CD8-positive, alpha-beta memory T cell (primary cell): ENCODE measurements at regions not wholly inside any gene's neighbourhood (a gene's known extent, or its start where the extent isn't known, plus 50 kb on each side); places are given as distances from the start of the nearest gene placed in this dataset.

ENCODE experiments used
- CTCF ChIA-PET: fragments of 350-600 bp; sonication (Branson Sonifier 250); formaldehyde crosslinking; loops from one replicate; lab custom pipeline; 2021; ENCODE audit warnings: antibody characterized with exemption; lab: Charles Lee
- POLR2A ChIA-PET: fragments of 350-600 bp; sonication (Branson Sonifier 250); formaldehyde crosslinking; loops from one replicate; lab custom pipeline; 2021; ENCODE audit warnings: antibody characterized with exemption; lab: Charles Lee
- DNase-seq, 5 donors: peaks; one replicate each; pipeline versions ENCODE4 v3.0.0 to v3.0.0-alpha.2; 2020 to 2022; ENCODE audit warnings: mixed read lengths in 1 of 5
- H3K27ac ChIP-seq: one replicate; pipeline ENCODE4 v1.7.0; 2013; ENCODE audit warnings: low read depth, mild to moderate bottlenecking, low read length, moderate library complexity
- H3K27me3 ChIP-seq: 2 replicates; pipeline ENCODE4 v1.7.0; 2013; ENCODE audit warnings: low read length, mild to moderate bottlenecking; ENCODE audit not compliant: insufficient read depth, poor library complexity, severe bottlenecking
- H3K36me3 ChIP-seq: 2 replicates; pipeline ENCODE4 v1.7.0; 2013; ENCODE audit warnings: mild to moderate bottlenecking, low read length, moderate library complexity; ENCODE audit not compliant: insufficient read depth
- H3K4me1 ChIP-seq: 2 replicates; pipeline ENCODE4 v1.7.0; 2013; ENCODE audit warnings: mild to moderate bottlenecking, low read length, moderate library complexity; ENCODE audit not compliant: insufficient read depth
- H3K4me3 ChIP-seq: 2 replicates; pipeline ENCODE4 v1.7.0; 2013; ENCODE audit warnings: mild to moderate bottlenecking, low read length
- H3K9me3 ChIP-seq: 2 replicates; pipeline ENCODE4 v1.7.0; 2013; ENCODE audit warnings: mild to moderate bottlenecking, low read length
- H3K27ac Mint-ChIP-seq, 8 donors: one replicate each; pipeline ENCODE4 v1.8.0; 2020 to 2021; ENCODE audit warnings: mixed read lengths in 8 of 8, mild to moderate bottlenecking in 6 of 8, inconsistent platforms in 3 of 8, moderate library complexity in 3 of 8
- H3K27me3 Mint-ChIP-seq, 2 donors: one replicate each; pipeline ENCODE4 v1.8.0; 2020 to 2021; ENCODE audit warnings: mixed read lengths in 2 of 2, mild to moderate bottlenecking in 1 of 2, moderate library complexity in 1 of 2
- H3K36me3 Mint-ChIP-seq, 3 donors: one replicate each; pipeline ENCODE4 v1.8.0; 2020 to 2021; ENCODE audit warnings: mixed read lengths in 3 of 3, inconsistent platforms in 1 of 3, mild to moderate bottlenecking in 1 of 3
- H3K4me1 Mint-ChIP-seq, 3 donors: one replicate each; pipeline ENCODE4 v1.8.0; 2020 to 2021; ENCODE audit warnings: mixed read lengths in 3 of 3, inconsistent platforms in 1 of 3, mild to moderate bottlenecking in 1 of 3
- H3K4me3 Mint-ChIP-seq, 7 donors: one replicate each; pipeline ENCODE4 v1.8.0; 2020 to 2021; ENCODE audit warnings: mixed read lengths in 7 of 7, mild to moderate bottlenecking in 6 of 7, moderate library complexity in 4 of 7, inconsistent platforms in 2 of 7
- H3K9me3 Mint-ChIP-seq, 5 donors: one replicate each; pipeline ENCODE4 v1.8.0; 2020 to 2022; ENCODE audit warnings: mixed read lengths in 5 of 5, mild to moderate bottlenecking in 3 of 5, moderate library complexity in 2 of 5, inconsistent platforms in 1 of 5

GRCh38 chr3:1943395-1944118 is 155.1 kb upstream of the CNTN4 start:
- H3K4me1 ChIP-seq = no peaks in the 10 kb centered on the region
- Mint-ChIP-seq H3K36me3 (no peaks in the 10 kb centered on the region), H3K27ac (no peak overlapping the region), H3K4me3 (no peak overlapping the region), H3K4me1 (no peaks in the 10 kb centered on the region), H3K9me3 (peaks cover 0 to 11% (median 4%) of the 10 kb centered on the region in 5 donors), H3K27me3 (no peaks in the 10 kb centered on the region)
- no peaks in the 10 kb centered on the region for H3K36me3 ChIP-seq
- no peaks in the 10 kb centered on the region for H3K9me3 ChIP-seq
- DNase-seq = no peak
- no peak overlapping the region for H3K4me3 ChIP-seq
- CTCF ChIA-PET = no interaction called here
- H3K27me3 ChIP-seq = no peaks in the 10 kb centered on the region
- H3K27ac ChIP-seq = no peak overlapping the region
- POLR2A ChIA-PET = no interaction called here

GRCh38 chr3:1945698-1946097 is 153.0 kb upstream of the CNTN4 start:
- no peak overlapping the region for H3K4me3 Mint-ChIP-seq
- ChIA-PET POLR2A (no interaction called here), CTCF (no interaction called here)
- Histone ChIP-seq H3K36me3 (no peaks in the 10 kb centered on the region), H3K9me3 (no peaks in the 10 kb centered on the region), H3K4me1 (no peaks in the 10 kb centered on the region), H3K27me3 (no peaks in the 10 kb centered on the region), H3K27ac (no peak overlapping the region), H3K4me3 (no peak overlapping the region)
- H3K9me3 Mint-ChIP-seq = peaks cover 0 to 11% (median 4%) of the 10 kb centered on the region in 5 donors
- H3K27me3 Mint-ChIP-seq = no peaks in the 10 kb centered on the region
- H3K27ac Mint-ChIP-seq = no peak overlapping the region
- no peak for DNase-seq
- H3K36me3 Mint-ChIP-seq = no peaks in the 10 kb centered on the region
- no peaks in the 10 kb centered on the region for H3K4me1 Mint-ChIP-seq

GRCh38 chr3:1953536-1953935 is 145.1 kb upstream of the CNTN4 start:
- Histone ChIP-seq H3K4me3 (no peak overlapping the region), H3K36me3 (no peaks in the 10 kb centered on the region), H3K27ac (no peak overlapping the region), H3K27me3 (no peaks in the 10 kb centered on the region), H3K4me1 (no peaks in the 10 kb centered on the region), H3K9me3 (no peaks in the 10 kb centered on the region)
- H3K36me3 Mint-ChIP-seq = no peaks in the 10 kb centered on the region
- ChIA-PET CTCF (no interaction called here), POLR2A (no interaction called here)
- no peaks in the 10 kb centered on the region for H3K27me3 Mint-ChIP-seq
- no peak for DNase-seq
- no peak overlapping the region for H3K4me3 Mint-ChIP-seq
- H3K27ac Mint-ChIP-seq = no peak overlapping the region
- no peaks in the 10 kb centered on the region for H3K4me1 Mint-ChIP-seq
- H3K9me3 Mint-ChIP-seq = peaks cover 0 to 16% (median 6%) of the 10 kb centered on the region in 5 donors

GRCh38 chr3:1954632-1955031 is 144.0 kb upstream of the CNTN4 start:
- ChIA-PET CTCF (no interaction called here), POLR2A (no interaction called here)
- Mint-ChIP-seq H3K27ac (no peak overlapping the region), H3K36me3 (no peaks in the 10 kb centered on the region), H3K4me3 (no peak overlapping the region), H3K4me1 (no peaks in the 10 kb centered on the region), H3K27me3 (no peaks in the 10 kb centered on the region), H3K9me3 (peaks cover 3 to 25% (median 8%) of the 10 kb centered on the region in 5 donors)
- no peaks in the 10 kb centered on the region for H3K4me1 ChIP-seq
- H3K27me3 ChIP-seq = no peaks in the 10 kb centered on the region
- no peaks in the 10 kb centered on the region for H3K9me3 ChIP-seq
- H3K4me3 ChIP-seq = no peak overlapping the region
- no peak overlapping the region for H3K27ac ChIP-seq
- no peak for DNase-seq
- no peaks in the 10 kb centered on the region for H3K36me3 ChIP-seq

- no peak overlapping the region for H3K27ac ChIP-seq
- H3K4me3 ChIP-seq = no peak overlapping the region
- no peaks in the 10 kb centered on the region for H3K4me1 ChIP-seq
- Mint-ChIP-seq H3K36me3 (no peaks in the 10 kb centered on the region), H3K4me1 (no peaks in the 10 kb centered on the region), H3K9me3 (peaks cover 3 to 25% (median 8%) of the 10 kb centered on the region in 5 donors), H3K27me3 (no peaks in the 10 kb centered on the region), H3K27ac (no peak overlapping the region), H3K4me3 (no peak overlapping the region)
- DNase-seq = no peak
- no peaks in the 10 kb centered on the region for H3K27me3 ChIP-seq
- no peaks in the 10 kb centered on the region for H3K9me3 ChIP-seq
- H3K36me3 ChIP-seq = no peaks in the 10 kb centered on the region
- POLR2A ChIA-PET = no interaction called here
- CTCF ChIA-PET = no interaction called here
These were observed 143.5 kb upstream of the CNTN4 start for GRCh38 chr3:1955170-1955569.

GRCh38 chr3:1955750-1956149 is 142.9 kb upstream of the CNTN4 start:
- no peak for DNase-seq
- CTCF ChIA-PET = no interaction called here
- peaks cover 3 to 29% (median 8%) of the 10 kb centered on the region in 5 donors for H3K9me3 Mint-ChIP-seq
- no peak overlapping the region for H3K4me3 Mint-ChIP-seq
- no peaks in the 10 kb centered on the region for H3K4me1 Mint-ChIP-seq
- no peaks in the 10 kb centered on the region for H3K4me1 ChIP-seq
- H3K27ac ChIP-seq = no peak overlapping the region
- POLR2A ChIA-PET = no interaction called here
- H3K4me3 ChIP-seq = no peak overlapping the region
- H3K9me3 ChIP-seq = no peaks in the 10 kb centered on the region
- H3K36me3 Mint-ChIP-seq = no peaks in the 10 kb centered on the region
- H3K27ac Mint-ChIP-seq = no peak overlapping the region
- H3K27me3 Mint-ChIP-seq = no peaks in the 10 kb centered on the region
- H3K36me3 ChIP-seq = no peaks in the 10 kb centered on the region
- H3K27me3 ChIP-seq = no peaks in the 10 kb centered on the region

- Mint-ChIP-seq H3K36me3 (no peaks in the 10 kb centered on the region), H3K27ac (no peak overlapping the region), H3K4me1 (no peaks in the 10 kb centered on the region), H3K4me3 (no peak overlapping the region), H3K27me3 (no peaks in the 10 kb centered on the region), H3K9me3 (peaks cover 7 to 23% (median 9%) of the 10 kb centered on the region in 5 donors)
- Histone ChIP-seq H3K4me1 (no peaks in the 10 kb centered on the region), H3K36me3 (no peaks in the 10 kb centered on the region), H3K27me3 (no peaks in the 10 kb centered on the region), H3K9me3 (no peaks in the 10 kb centered on the region), H3K27ac (no peak overlapping the region), H3K4me3 (no peak overlapping the region)
- CTCF ChIA-PET = no interaction called here
- POLR2A ChIA-PET = no interaction called here
- no peak for DNase-seq
These were observed 138.2 kb upstream of the CNTN4 start for GRCh38 chr3:1960506-1960905.

- H3K4me1 Mint-ChIP-seq = no peaks in the 10 kb centered on the region
- no peaks in the 10 kb centered on the region for H3K36me3 ChIP-seq
- no peaks in the 10 kb centered on the region for H3K27me3 Mint-ChIP-seq
- no peaks in the 10 kb centered on the region for H3K36me3 Mint-ChIP-seq
- H3K4me1 ChIP-seq = no peaks in the 10 kb centered on the region
- H3K27ac ChIP-seq = no peak overlapping the region
- peak overlapping the region in 1 of 7 donors; percentile 43 for H3K4me3 Mint-ChIP-seq
- H3K27me3 ChIP-seq = no peaks in the 10 kb centered on the region
- CTCF ChIA-PET = no interaction called here
- no peak overlapping the region for H3K27ac Mint-ChIP-seq
- H3K9me3 Mint-ChIP-seq = peaks cover 2 to 19% (median 10%) of the 10 kb centered on the region in 5 donors
- POLR2A ChIA-PET = no interaction called here
- DNase-seq = no peak
- H3K9me3 ChIP-seq = no peaks in the 10 kb centered on the region
- H3K4me3 ChIP-seq = no peak overlapping the region
These were observed 136.1 kb upstream of the CNTN4 start for GRCh38 chr3:1962396-1963088.
